Esophagus squamous epithelium (tissue), 5 donors: ENCODE measurements at regions not wholly inside any gene's neighbourhood (a gene's known extent, or its start where the extent isn't known, plus 50 kb on each side); places are given as distances from the start of the nearest gene placed in this dataset.

Experiments used
- DNase-seq: peaks from one replicate; lab custom pipeline; 2025; lab: John Stamatoyannopoulos, UW
- H3K27ac ChIP-seq, 4 donors: fragments of 200-600 bp; sonication (generic); one replicate each; pipeline ENCODE4 v1.5.1; 2016 to 2019; ENCODE audit warnings: mild to moderate bottlenecking in 1 of 4
- H3K27me3 ChIP-seq, 4 donors: fragments of 200-600 bp; sonication (generic); 1 replicate in 3 of 4; 2 replicates in 1 of 4; pipeline versions ENCODE4 v1.5.1 to v1.6.0; 2017 to 2021; ENCODE audit warnings: antibody characterized with exemption in 1 of 4
- H3K36me3 ChIP-seq, 3 donors: fragments of 200-600 bp; sonication (generic); one replicate each; pipeline ENCODE4 v1.5.1; 2016 to 2019
- H3K4me1 ChIP-seq, 3 donors: fragments of 200-600 bp; sonication (generic); one replicate each; pipeline ENCODE4 v1.5.1; 2017 to 2019
- H3K4me3 ChIP-seq, 4 donors: fragments of 200-600 bp; sonication (generic); 1 replicate in 3 of 4; 2 replicates in 1 of 4; pipeline ENCODE4 v1.5.1; 2016 to 2019; ENCODE audit warnings: mild to moderate bottlenecking in 2 of 4, moderate library complexity in 1 of 4
- H3K9me3 ChIP-seq, 3 donors: fragments of 200-600 bp; sonication (generic); one replicate each; pipeline ENCODE4 v1.5.1; 2016 to 2019
- CTCF ChIP-seq, 6 experiments: fragments of 450-650 bp in 4 of 6; fragments of 200-600 bp in 2 of 6; sonication (generic) in 2 of 6; IDR thresholded peaks; one replicate each; pipeline ENCODE4 v1.5.1; 2016 to 2019; ENCODE audit warnings: antibody characterized with exemption in 6 of 6, mild to moderate bottlenecking in 4 of 6, moderate library complexity in 4 of 6
- POLR2A ChIP-seq, 4 donors: fragments of 450-650 bp; IDR thresholded peaks; one replicate each; pipeline ENCODE4 v1.6.1; 2017; ENCODE audit warnings: antibody characterized with exemption in 4 of 4, mild to moderate bottlenecking in 4 of 4, moderate library complexity in 3 of 4
- WGBS, 2 donors: methylation state at CpG; one replicate each; pipeline ENCODE4 v1.1.5; 2018; 5-methylcytosine and 5-hydroxymethylcytosine counted together
- intact Hi-C: fragments of 100-400 bp; cut with DNase I; formaldehyde crosslinking; loops from one replicate; pipeline ENCODE4 v1.15.0; 2022
- donor health status: DM: yes; HTN: yes; CAD: no.

GRCh38 chr5:160479220-160479619 lies 57.6 kb downstream of the PTTG1 start:
- H3K9me3 ChIP-seq: no peaks in the 10 kb centered on the region
- no peaks in the 10 kb centered on the region for H3K27me3 ChIP-seq
- intact Hi-C loops: no loop called here
- WGBS, 2 donors: 75 to 91% methylated on average over 3 of the region's 3 CpGs
- H3K4me1 ChIP-seq: peaks cover 0 to 13% (median 6%) of the 10 kb centered on the region in 3 donors
- no peak for DNase-seq
- H3K4me3 ChIP-seq: no peak overlapping the region
- no peak overlapping the region for H3K27ac ChIP-seq
- TF ChIP-seq POLR2A (IDR thresholded peaks at IDR 0.05) (no peak), CTCF (IDR thresholded peaks at IDR 0.05) (no peak)
- H3K36me3 ChIP-seq: no peaks in the 10 kb centered on the region

- H3K27me3 ChIP-seq: no peaks in the 10 kb centered on the region
- intact Hi-C loops: no loop called here
- WGBS, 2 donors: 17 to 21% methylated on average over 7 of the region's 7 CpGs
- H3K27ac ChIP-seq: no peak overlapping the region
- no peak for DNase-seq
- peaks cover 0 to 13% (median 6%) of the 10 kb centered on the region in 3 donors for H3K4me1 ChIP-seq
- no peaks in the 10 kb centered on the region for H3K36me3 ChIP-seq
- TF ChIP-seq POLR2A (IDR thresholded peaks at IDR 0.05) (no peak), CTCF (IDR thresholded peaks at IDR 0.05) (no peak)
- H3K9me3 ChIP-seq: no peaks in the 10 kb centered on the region
- no peak overlapping the region for H3K4me3 ChIP-seq
Measured at GRCh38 chr5:160479926-160480325, 58.3 kb downstream of the PTTG1 start.

GRCh38 chr5:160480652-160481051 lies 59.0 kb downstream of the PTTG1 start:
- no peak for DNase-seq
- no peak overlapping the region for H3K4me3 ChIP-seq
- intact Hi-C loops: no loop called here
- H3K36me3 ChIP-seq: no peaks in the 10 kb centered on the region
- H3K9me3 ChIP-seq: no peaks in the 10 kb centered on the region
- TF ChIP-seq CTCF (IDR thresholded peaks at IDR 0.05) (no peak), POLR2A (IDR thresholded peaks at IDR 0.05) (no peak)
- 100% methylated on average over 1 of the region's 1 CpG for WGBS, 2 donors
- H3K27ac ChIP-seq: no peak overlapping the region
- H3K4me1 ChIP-seq: peaks cover 0 to 13% (median 6%) of the 10 kb centered on the region in 3 donors
- no peaks in the 10 kb centered on the region for H3K27me3 ChIP-seq

GRCh38 chr5:160484678-160485077 lies 63.0 kb downstream of the PTTG1 start:
- Histone ChIP-seq H3K36me3 (no peaks in the 10 kb centered on the region), H3K4me3 (no peak overlapping the region), H3K27me3 (no peaks in the 10 kb centered on the region), H3K27ac (no peak overlapping the region), H3K9me3 (no peaks in the 10 kb centered on the region), H3K4me1 (peaks cover 0 to 10% (median 6%) of the 10 kb centered on the region in 3 donors)
- DNase-seq: no peak
- intact Hi-C loops: no loop called here
- TF ChIP-seq POLR2A (IDR thresholded peaks at IDR 0.05): no peak
- TF ChIP-seq CTCF (IDR thresholded peaks at IDR 0.05): no peak
- WGBS, 2 donors: 73 to 91% methylated on average over 2 of the region's 2 CpGs

GRCh38 chr5:160485364-160485969 lies 63.8 kb downstream of the PTTG1 start:
- Histone ChIP-seq H3K4me1 (peaks cover 0 to 2% (median 0%) of the 10 kb centered on the region in 3 donors), H3K9me3 (no peaks in the 10 kb centered on the region), H3K4me3 (no peak overlapping the region), H3K27me3 (no peaks in the 10 kb centered on the region), H3K36me3 (no peaks in the 10 kb centered on the region), H3K27ac (no peak overlapping the region)
- TF ChIP-seq POLR2A (IDR thresholded peaks at IDR 0.05) (no peak), CTCF (IDR thresholded peaks at IDR 0.05) (no peak)
- intact Hi-C loops: no loop called here
- no peak for DNase-seq
- WGBS, 2 donors: 78 to 80% methylated on average over 4 to 5 of the region's 5 CpGs
